GM12878 (cell line): ENCODE measurements at regions not wholly inside any gene's neighbourhood (a gene's known extent, or its start where the extent isn't known, plus 50 kb on each side); places are given as distances from the start of the nearest gene placed in this dataset.

Source experiments
- ATAC-seq: fragments of 200-7000 bp; cut with Tn5 transposase; 3 replicates; pipeline ENCODE4 v1.9.1; 2020; ENCODE audit warnings: mild to moderate bottlenecking, moderate library complexity
- BruUV-seq: library from RNA; stranded (reverse); fragments of 400-500 nt; replicated peaks from 2 replicates; lab custom pipeline; 2021; lab: Mats Ljungman, UMichigan
- CTCF ChIA-PET: fragments of 300-600 bp; sonication (Branson Sonifier 250); formaldehyde crosslinking; extraction: SDS; loops from one replicate; lab custom pipeline; 2021; ENCODE audit warnings: inconsistent platforms; lab: Yijun Ruan, JAX
- POLR2A ChIA-PET: fragments of 350-600 bp; formaldehyde crosslinking; extraction: SDS; loops from one replicate; lab custom pipeline; 2021; ENCODE audit warnings: inconsistent platforms; lab: Charles Lee
- RAD21 ChIA-PET: fragments of 300-600 bp; sonication (Branson Sonifier 250); formaldehyde crosslinking; loops from one replicate; lab custom pipeline; 2023; ENCODE audit warnings: antibody characterized with exemption; ENCODE audit not compliant: unreplicated experiment; lab: Charles Lee
- SMC1A ChIA-PET: fragments of 300-600 bp; sonication (Branson Sonifier 250); formaldehyde crosslinking; loops from one replicate; lab custom pipeline; 2023; ENCODE audit not compliant: unreplicated experiment, uncharacterized antibody; lab: Charles Lee
- DNase-seq: peaks from one replicate; pipeline ENCODE4 v3.0.0-alpha.2; 2011; ENCODE audit warnings: low read depth, low spot score
- FAIRE-seq: peaks from 3 replicates; lab custom pipeline; 2011; peaks lifted over from hg19 to GRCh38; lab: Jason Lieb, UNC
- H2AFZ ChIP-seq: 2 replicates; pipeline ENCODE4 v1.6.0; 2011; ENCODE audit warnings: low read depth, low read length, control low read depth; ENCODE audit not compliant: control insufficient read depth
- H3K27ac ChIP-seq: 2 replicates; pipeline ENCODE4 v1.5.1; 2011; ENCODE audit warnings: control low read depth; ENCODE audit not compliant: control insufficient read depth, insufficient read depth
- H3K27me3 ChIP-seq, 2 experiments: replicated peaks in 1 of 2; 2 replicates each; pipeline versions ENCODE4 v1.6.0 to v1.6.1; 2011; ENCODE audit warnings: low read length in 1 of 2; ENCODE audit not compliant: control insufficient read depth in 2 of 2, insufficient read depth in 2 of 2
- H3K36me3 ChIP-seq, 2 experiments: 2 replicates each; pipeline ENCODE4 v1.5.1; 2011; ENCODE audit warnings: low read length in 1 of 2; ENCODE audit not compliant: control insufficient read depth in 2 of 2, insufficient read depth in 2 of 2
- H3K4me1 ChIP-seq: 2 replicates; pipeline ENCODE4 v1.6.1; 2011; ENCODE audit warnings: mild to moderate bottlenecking, low read length, moderate library complexity, mixed read lengths; ENCODE audit not compliant: control insufficient read depth, insufficient read depth
- H3K4me2 ChIP-seq: 2 replicates; pipeline ENCODE4 v1.6.0; 2011; ENCODE audit warnings: control low read depth; ENCODE audit not compliant: control insufficient read depth, insufficient read depth
- H3K4me3 ChIP-seq: fragments of 200-600 bp; sonication (generic); 2 replicates; pipeline ENCODE4 v1.5.1; 2016
- H3K79me2 ChIP-seq: 2 replicates; pipeline ENCODE4 v1.6.0; 2011; ENCODE audit warnings: low read length; ENCODE audit not compliant: control insufficient read depth, insufficient read depth
- H3K9ac ChIP-seq: 2 replicates; pipeline ENCODE4 v1.8.0; 2011; ENCODE audit warnings: low read length, control low read depth, mixed read lengths; ENCODE audit not compliant: control insufficient read depth, insufficient read depth
- H3K9me3 ChIP-seq: replicated peaks from 3 replicates; pipeline ENCODE4 v1.5.1; 2011; ENCODE audit warnings: mild to moderate bottlenecking, low read length; ENCODE audit not compliant: control insufficient read depth, insufficient read depth
- H4K20me1 ChIP-seq: 2 replicates; pipeline ENCODE4 v1.6.0; 2011; ENCODE audit not compliant: control insufficient read depth, insufficient read depth
- BCL3 ChIP-seq: IDR thresholded peaks from 2 replicates; pipeline ENCODE4 v1.6.1; 2011; ENCODE audit warnings: borderline replicate concordance, low read depth, mild to moderate bottlenecking, moderate library complexity, low read length; ENCODE audit not compliant: insufficient read depth, poor library complexity, severe bottlenecking
- BMI1 ChIP-seq: fragments of 450-650 bp; IDR thresholded peaks from 2 replicates; pipeline ENCODE4 v1.6.1; 2016; ENCODE audit warnings: mild to moderate bottlenecking, moderate library complexity, borderline replicate concordance
- HDGF ChIP-seq: fragments of 450-650 bp; IDR thresholded peaks from 2 replicates; pipeline ENCODE4 v1.6.1; 2016; ENCODE audit warnings: antibody characterized with exemption
- NFIC ChIP-seq: IDR thresholded peaks from 2 replicates; pipeline ENCODE4 v1.6.1; 2012; ENCODE audit warnings: low read depth, mild to moderate bottlenecking, inconsistent platforms, low read length, moderate library complexity
- NR2F1 ChIP-seq: fragments of 450-650 bp; conservative IDR thresholded peaks from 2 replicates; pipeline ENCODE4 v1.6.1; 2017; ENCODE audit warnings: mild to moderate bottlenecking
- POLR2A ChIP-seq: IDR thresholded peaks from 2 replicates; pipeline ENCODE4 v1.6.1; 2011; ENCODE audit warnings: low read depth, mild to moderate bottlenecking, low read length
- RELA ChIP-seq: fragments of 450-650 bp; IDR thresholded peaks from 2 replicates; pipeline ENCODE4 v1.8.0; 2014; ENCODE audit warnings: borderline replicate concordance; ENCODE audit not compliant: partially characterized antibody
- RFX5 ChIP-seq: IDR thresholded peaks from 2 replicates; pipeline ENCODE4 v1.6.1; 2011; ENCODE audit warnings: low read depth, low read length, improper control_type of control experiment
- SMAD5 ChIP-seq: IDR thresholded peaks from 2 replicates; pipeline ENCODE4 v1.6.1; 2016; ENCODE audit warnings: antibody characterized with exemption, low read depth
- SMARCA5 ChIP-seq: fragments of 450-650 bp; IDR thresholded peaks from 2 replicates; pipeline ENCODE4 v1.6.1; 2017; ENCODE audit warnings: mild to moderate bottlenecking
- SUZ12 ChIP-seq: fragments of 200-600 bp; sonication (generic); IDR thresholded peaks from one replicate; pipeline ENCODE4 v1.6.1; 2018; ENCODE audit warnings: antibody characterized with exemption, mild to moderate bottlenecking; ENCODE audit not compliant: unreplicated experiment
- ZNF622 ChIP-seq: fragments of 450-650 bp; IDR thresholded peaks from 2 replicates; pipeline ENCODE4 v1.6.1; 2017; ENCODE audit warnings: mild to moderate bottlenecking, inconsistent platforms
- WGBS: methylation state at CpG from one replicate; pipeline ENCODE4 v1.1.6; 2016; ENCODE audit warnings: low lambda C conversion rate; ENCODE audit not compliant: insufficient replicate concordance, insufficient coverage; ENCODE audit errors: missing lambda C conversion rate; 5-methylcytosine and 5-hydroxymethylcytosine counted together
- in situ Hi-C: fragments of 300-500 bp; cut with MboI; formaldehyde crosslinking; loops from 9 replicates; pipeline ENCODE4 v1.14.3; 2018; ENCODE audit warnings: mixed read lengths
- intact Hi-C: fragments of 100-400 bp; cut with micrococcal nuclease; formaldehyde crosslinking; loops from one replicate; pipeline ENCODE4 v1.14.2; 2022; ENCODE audit not compliant: unreplicated experiment

- Histone ChIP-seq H3K36me3 (no peaks in the 10 kb centered on the region), H3K9me3 (no peaks in the 10 kb centered on the region; the same call in 2 of the 3 replicates), H3K9ac (no peak overlapping the region), H3K4me3 (no peak overlapping the region), H3K79me2 (no peaks in the 10 kb centered on the region), H2AFZ (no peak overlapping the region), H3K4me1 (peaks cover 6% of the 10 kb centered on the region; the same call in 1 of the 2 replicates), H3K4me2 (no peak overlapping the region), H3K27ac (no peak overlapping the region), H3K27me3 (no peaks in the 10 kb centered on the region; a peak in 1 of 4 replicates), H4K20me1 (0 out of 2 replicates have a peak, but pooled peaks cover 2% of the 10 kb centered on the region)
- ATAC-seq: peak; percentile 53
- intact Hi-C loops: no loop called here
- 29% methylated on average over 12 of the region's 12 CpGs for WGBS
- RAD21 ChIA-PET: no interaction called here
- TF ChIP-seq RFX5: no peak
- no peak for TF ChIP-seq HDGF
- TF ChIP-seq ZNF622: no peak
- TF ChIP-seq BCL3: no peak
- TF ChIP-seq SMARCA5: no peak
- no peak for TF ChIP-seq NR2F1
- TF ChIP-seq RELA: no peak
- no peak for TF ChIP-seq POLR2A
- TF ChIP-seq SUZ12: no peak
- TF ChIP-seq NFIC: no peak
- no peak for TF ChIP-seq BMI1
- no peak for TF ChIP-seq SMAD5
- no peak for DNase-seq
- FAIRE-seq: no peak
- in situ Hi-C loops: no loop called here
- no TSS peak for BruUV-seq
- CTCF ChIA-PET: no interaction called here
- POLR2A ChIA-PET: interaction anchor here (1.1 kb wide), 1 partner anchor 30 kb away, joined by 3 read pairs; no protein-coding TSS in a partner anchor
- SMC1A ChIA-PET: interaction anchor here (0.7 to 1.4 kb wide), 2 partner anchors 20 to 91 kb away, joined by 4 to 5 read pairs; no protein-coding TSS in a partner anchor
Observed at GRCh38 chr17:77863814-77864161, 94.7 kb upstream of the TNRC6C start.
